Nephron progenitor cell (in vitro differentiated cells): ENCODE measurements at regions not wholly inside any gene's neighbourhood (a gene's known extent, or its start where the extent isn't known, plus 50 kb on each side); places are given as distances from the start of the nearest gene placed in this dataset.
A peak's percentile ranks its signal among the peaks of the same experiment; 100 is the strongest.

ENCODE experiments used
- DNase-seq: peaks from one replicate; pipeline ENCODE4 v3.0.0; 2021
- H3K27ac Mint-ChIP-seq: 2 replicates; pipeline ENCODE4 v1.8.0; 2021; ENCODE audit warnings: mild to moderate bottlenecking, moderate library complexity, mixed read lengths
- H3K27me3 Mint-ChIP-seq: 2 replicates; pipeline ENCODE4 v1.8.0; 2021; ENCODE audit warnings: mild to moderate bottlenecking, low read depth, mixed read lengths; ENCODE audit not compliant: poor library complexity
- H3K36me3 Mint-ChIP-seq: 2 replicates; pipeline ENCODE4 v1.8.0; 2021; ENCODE audit warnings: low read depth, mixed read lengths
- H3K4me1 Mint-ChIP-seq: 2 replicates; pipeline ENCODE4 v1.8.0; 2021; ENCODE audit warnings: mixed read lengths
- H3K4me3 Mint-ChIP-seq: 2 replicates; pipeline ENCODE4 v1.8.0; 2021; ENCODE audit warnings: mild to moderate bottlenecking, moderate library complexity, mixed read lengths
- H3K9me3 Mint-ChIP-seq: 2 replicates; pipeline ENCODE4 v1.8.0; 2021; ENCODE audit warnings: mild to moderate bottlenecking, moderate library complexity, mixed read lengths
- TF ChIP-seq, protein P1 (sequence below): fragments of 200-600 bp; sonication (generic); IDR thresholded peaks from 2 replicates; pipeline ENCODE4 v1.5.0; 2021; ENCODE audit warnings: antibody characterized with exemption

DNA sequence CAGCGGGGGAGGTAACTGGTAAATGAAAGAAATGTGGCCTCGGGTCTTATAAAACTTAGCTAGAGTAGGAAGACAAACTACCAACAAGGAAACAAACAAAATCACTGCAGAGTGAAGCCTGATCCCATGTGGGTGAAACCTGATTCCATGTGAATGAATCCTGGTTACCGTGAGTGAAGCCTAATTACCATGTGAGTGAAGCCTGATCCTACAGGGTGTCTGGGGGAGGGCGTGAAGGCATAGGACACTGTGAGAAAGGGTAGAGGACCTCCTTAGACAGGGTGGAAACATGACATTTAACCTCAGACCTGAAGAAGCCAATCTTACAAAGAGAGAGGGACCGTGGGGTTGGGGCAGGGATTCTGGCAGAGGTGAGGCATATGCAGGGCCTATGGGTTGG, 106.2 kb upstream of the USP47 start:
- H3K4me3 Mint-ChIP-seq, result peak overlapping the region; percentile 31
- peak; percentile 11 for DNase-seq
- peaks cover 40% of the 10 kb centered on the region for H3K4me1 Mint-ChIP-seq
- TF ChIP-seq, protein P1, sequence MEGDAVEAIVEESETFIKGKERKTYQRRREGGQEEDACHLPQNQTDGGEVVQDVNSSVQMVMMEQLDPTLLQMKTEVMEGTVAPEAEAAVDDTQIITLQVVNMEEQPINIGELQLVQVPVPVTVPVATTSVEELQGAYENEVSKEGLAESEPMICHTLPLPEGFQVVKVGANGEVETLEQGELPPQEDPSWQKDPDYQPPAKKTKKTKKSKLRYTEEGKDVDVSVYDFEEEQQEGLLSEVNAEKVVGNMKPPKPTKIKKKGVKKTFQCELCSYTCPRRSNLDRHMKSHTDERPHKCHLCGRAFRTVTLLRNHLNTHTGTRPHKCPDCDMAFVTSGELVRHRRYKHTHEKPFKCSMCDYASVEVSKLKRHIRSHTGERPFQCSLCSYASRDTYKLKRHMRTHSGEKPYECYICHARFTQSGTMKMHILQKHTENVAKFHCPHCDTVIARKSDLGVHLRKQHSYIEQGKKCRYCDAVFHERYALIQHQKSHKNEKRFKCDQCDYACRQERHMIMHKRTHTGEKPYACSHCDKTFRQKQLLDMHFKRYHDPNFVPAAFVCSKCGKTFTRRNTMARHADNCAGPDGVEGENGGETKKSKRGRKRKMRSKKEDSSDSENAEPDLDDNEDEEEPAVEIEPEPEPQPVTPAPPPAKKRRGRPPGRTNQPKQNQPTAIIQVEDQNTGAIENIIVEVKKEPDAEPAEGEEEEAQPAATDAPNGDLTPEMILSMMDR, result no peak
- no peaks in the 10 kb centered on the region for H3K36me3 Mint-ChIP-seq
- peaks cover 7% of the 10 kb centered on the region for H3K9me3 Mint-ChIP-seq
- peaks cover 8% of the 10 kb centered on the region for H3K27me3 Mint-ChIP-seq
- H3K27ac Mint-ChIP-seq, result peak overlapping the region; percentile 57

- H3K27ac Mint-ChIP-seq, result peak overlapping the region; percentile 28
- peaks cover 8% of the 10 kb centered on the region for H3K9me3 Mint-ChIP-seq
- peak; percentile 6 for DNase-seq
- TF ChIP-seq, protein P1, result no peak
- H3K27me3 Mint-ChIP-seq, result peaks cover 12% of the 10 kb centered on the region
- H3K4me3 Mint-ChIP-seq, result no peak overlapping the region
- H3K36me3 Mint-ChIP-seq, result no peaks in the 10 kb centered on the region
- peaks cover 42% of the 10 kb centered on the region for H3K4me1 Mint-ChIP-seq
Observed at GRCh38 chr11:11733246-11733747, 108.5 kb upstream of the USP47 start.

- Mint-ChIP-seq H3K27me3 (peaks cover 10% of the 10 kb centered on the region), H3K4me3 (no peak overlapping the region), H3K27ac (no peak overlapping the region), H3K36me3 (no peaks in the 10 kb centered on the region), H3K9me3 (peaks cover 8% of the 10 kb centered on the region), H3K4me1 (peaks cover 36% of the 10 kb centered on the region)
- DNase-seq, result no peak
- TF ChIP-seq, protein P1, result no peak
Observed at GRCh38 chr11:11732116-11732515, 109.7 kb upstream of the USP47 start.

DNA sequence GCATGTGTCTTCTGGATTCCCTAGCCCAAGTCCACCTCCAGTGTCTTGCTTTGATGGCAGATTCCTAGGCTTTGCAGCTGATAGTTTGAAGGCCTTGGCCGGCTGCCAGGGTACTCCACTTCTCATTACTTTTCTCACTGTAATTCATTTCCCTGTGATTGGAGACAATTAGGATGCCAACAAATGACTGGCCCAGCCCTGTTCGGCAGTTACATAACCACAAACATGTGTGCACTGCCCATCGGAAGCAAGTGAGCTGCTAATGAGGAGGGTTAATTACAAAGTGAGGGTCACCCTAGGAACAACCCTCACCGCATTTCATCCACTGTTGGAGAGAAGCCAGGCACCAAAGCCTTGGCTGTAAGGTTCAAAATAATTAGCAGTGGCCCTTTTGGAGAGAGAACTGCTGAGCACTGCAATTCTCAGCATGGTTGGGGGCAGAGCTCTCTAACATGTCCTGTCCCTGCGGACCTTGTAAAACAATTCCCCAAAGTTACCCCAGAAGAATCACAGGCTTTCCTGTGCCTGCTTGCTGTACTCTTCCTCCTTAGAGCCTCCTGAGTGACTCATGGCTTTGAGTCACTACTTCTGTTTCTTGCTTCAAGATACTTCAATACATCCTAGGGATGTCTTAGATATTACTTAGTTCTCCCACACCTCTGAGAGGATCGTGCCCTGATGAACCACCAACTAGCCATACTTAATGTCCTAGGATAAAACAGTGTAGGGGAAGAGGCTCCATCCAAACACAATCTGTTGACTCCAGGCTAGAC, 109.7 kb upstream of the GALNT18 start:
- Mint-ChIP-seq H3K27ac (no peak overlapping the region), H3K4me3 (no peak overlapping the region), H3K9me3 (peaks cover 8% of the 10 kb centered on the region), H3K36me3 (no peaks in the 10 kb centered on the region), H3K27me3 (peaks cover 10% of the 10 kb centered on the region), H3K4me1 (peaks cover 34% of the 10 kb centered on the region)
- no peak for DNase-seq
- TF ChIP-seq, protein P1, result no peak

DNA sequence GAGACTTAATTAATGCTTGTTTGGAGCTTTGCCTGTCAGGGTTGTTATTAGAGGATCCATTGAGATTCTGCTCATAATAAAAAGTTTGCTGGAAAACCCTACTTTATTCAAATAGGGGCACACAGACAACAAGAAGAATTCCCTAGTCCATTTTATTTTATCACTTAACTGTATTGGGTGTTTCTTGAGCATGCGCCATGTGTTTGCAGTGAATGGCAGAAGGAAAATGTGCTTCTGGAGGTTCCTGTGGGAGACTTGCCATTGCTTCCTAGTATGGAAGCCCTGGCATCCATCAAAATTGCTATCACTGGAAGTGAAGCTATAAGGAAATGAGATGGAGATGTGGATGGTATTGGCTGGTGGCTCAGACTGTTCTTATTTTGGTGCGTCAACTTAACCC, 106.6 kb upstream of the GALNT18 start:
- Mint-ChIP-seq H3K9me3 (peaks cover 8% of the 10 kb centered on the region), H3K4me3 (no peak overlapping the region), H3K27ac (no peak overlapping the region), H3K4me1 (peaks cover 12% of the 10 kb centered on the region), H3K36me3 (no peaks in the 10 kb centered on the region), H3K27me3 (peaks cover 14% of the 10 kb centered on the region)
- TF ChIP-seq, protein P1, result no peak
- no peak for DNase-seq

DNA sequence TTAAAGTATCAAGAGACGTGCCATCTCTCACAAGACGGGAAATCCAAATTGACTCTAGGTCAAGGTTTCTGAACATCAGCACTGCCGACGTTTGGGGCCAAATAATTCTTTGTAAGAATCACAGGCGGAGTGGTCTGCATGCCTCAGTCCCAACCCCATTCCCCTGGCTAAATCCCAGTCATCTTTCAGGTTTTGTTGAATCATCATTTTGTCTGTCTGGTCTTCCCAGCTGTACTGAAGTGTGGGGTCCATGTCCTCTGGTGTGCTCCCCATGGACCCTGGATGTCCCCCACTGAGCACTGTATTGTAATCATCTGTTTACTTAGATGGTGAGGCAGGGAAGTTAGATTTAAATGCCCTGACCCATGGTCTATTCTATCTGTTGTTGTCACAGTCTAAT, 103.6 kb upstream of the GALNT18 start:
- H3K36me3 Mint-ChIP-seq, result no peaks in the 10 kb centered on the region
- no peak overlapping the region for H3K4me3 Mint-ChIP-seq
- TF ChIP-seq, protein P1, result no peak
- H3K9me3 Mint-ChIP-seq, result peaks cover 7% of the 10 kb centered on the region
- peaks cover 7% of the 10 kb centered on the region for H3K4me1 Mint-ChIP-seq
- peaks cover 12% of the 10 kb centered on the region for H3K27me3 Mint-ChIP-seq
- H3K27ac Mint-ChIP-seq, result no peak overlapping the region
- DNase-seq, result no peak
